Ammon's horn (tissue), 1 donor: ENCODE measurements at regions not wholly inside any gene's neighbourhood (a gene's known extent, or its start where the extent isn't known, plus 50 kb on each side); places are given as distances from the start of the nearest gene placed in this dataset.

Source experiments
- DNase-seq: peaks from one replicate; pipeline ENCODE4 v3.0.0-alpha.2; 2016; ENCODE audit warnings: low spot score

- no peak for DNase-seq
Measured at GRCh38 chr1:200354243-200354642, 55.6 kb downstream of the ZNF281 start.

- DNase-seq = no peak
Measured at GRCh38 chr1:200353232-200353631, 56.6 kb downstream of the ZNF281 start.

GRCh38 chr1:200351826-200352549 is 57.8 kb downstream of the ZNF281 start:
- DNase-seq = no peak

GRCh38 chr1:200351425-200351824 is 58.4 kb downstream of the ZNF281 start:
- DNase-seq = no peak

GRCh38 chr1:200346700-200347099 is 63.1 kb downstream of the ZNF281 start:
- DNase-seq = no peak

GRCh38 chr1:200345520-200345919 is 64.3 kb downstream of the ZNF281 start:
- DNase-seq = no peak

GRCh38 chr1:200343874-200344273 is 66.0 kb downstream of the ZNF281 start:
- DNase-seq = no peak

- DNase-seq = no peak
Measured at GRCh38 chr1:200342511-200343311, 67.1 kb downstream of the ZNF281 start.

GRCh38 chr1:200338451-200338850 is 71.4 kb downstream of the ZNF281 start:
- DNase-seq = no peak

- no peak for DNase-seq
Measured at GRCh38 chr1:200337831-200338230, 72.0 kb downstream of the ZNF281 start.

GRCh38 chr1:200337410-200337809 is 72.4 kb downstream of the ZNF281 start:
- DNase-seq = no peak

- DNase-seq = no peak
Measured at GRCh38 chr1:200336901-200337391, 72.9 kb downstream of the ZNF281 start.

- DNase-seq = no peak
Measured at GRCh38 chr1:200336101-200336845, 73.6 kb downstream of the ZNF281 start.

GRCh38 chr1:200334661-200335256 is 75.1 kb downstream of the ZNF281 start:
- no peak for DNase-seq

- DNase-seq = no peak
Measured at GRCh38 chr1:200333329-200333728, 76.5 kb downstream of the ZNF281 start.

GRCh38 chr1:200332716-200333115 is 77.1 kb downstream of the ZNF281 start:
- no peak for DNase-seq

GRCh38 chr1:200330741-200331428 is 79.0 kb downstream of the ZNF281 start:
- no peak for DNase-seq

- DNase-seq = no peak
Measured at GRCh38 chr1:200329208-200329882, 80.5 kb downstream of the ZNF281 start.

GRCh38 chr1:200328379-200328778 is 81.5 kb downstream of the ZNF281 start:
- DNase-seq = no peak

GRCh38 chr1:200323856-200324400 is 85.9 kb downstream of the ZNF281 start:
- no peak for DNase-seq

- DNase-seq = no peak
Measured at GRCh38 chr1:200319148-200319547, 90.7 kb downstream of the ZNF281 start.
